Natural killer cell (primary cell): ENCODE measurements at regions not wholly inside any gene's neighbourhood (a gene's known extent, or its start where the extent isn't known, plus 50 kb on each side); places are given as distances from the start of the nearest gene placed in this dataset.

Source experiments
- ATAC-seq, 3 donors: fragments of 150-1000 bp in 2 of 3; fragments of 200-7000 bp in 1 of 3; cut with Tn5 transposase; 1 replicate in 1 of 3; 2 replicates in 2 of 3; pipeline ENCODE4 v1.10.0; 2021; ENCODE audit warnings: mild to moderate bottlenecking in 2 of 3, moderate library complexity in 2 of 3
- DNase-seq, 2 donors: peaks; one replicate each; pipeline versions ENCODE4 v3.0.0 to v3.0.0-alpha.2; 2013 to 2021; ENCODE audit warnings: mixed read lengths in 1 of 2
- H3K27ac ChIP-seq: one replicate; pipeline ENCODE4 v1.5.1; 2013; ENCODE audit warnings: mild to moderate bottlenecking, low read length
- H3K27me3 ChIP-seq: one replicate; pipeline ENCODE4 v1.6.1; 2013; ENCODE audit warnings: low read length; ENCODE audit not compliant: control insufficient read depth, insufficient read depth
- H3K36me3 ChIP-seq: one replicate; pipeline ENCODE4 v1.6.1; 2013; ENCODE audit warnings: low read length; ENCODE audit not compliant: control insufficient read depth, insufficient read depth
- H3K4me1 ChIP-seq: one replicate; pipeline ENCODE4 v1.6.1; 2013; ENCODE audit warnings: low read length; ENCODE audit not compliant: control insufficient read depth, insufficient read depth
- H3K4me3 ChIP-seq: one replicate; pipeline ENCODE4 v1.5.1; 2013; ENCODE audit warnings: low read length
- H3K9me3 ChIP-seq: one replicate; pipeline ENCODE4 v1.6.1; 2013; ENCODE audit warnings: low read length; ENCODE audit not compliant: control insufficient read depth, insufficient read depth
- H3K27ac Mint-ChIP-seq, 2 donors: one replicate each; pipeline ENCODE4 v1.8.0; 2022; ENCODE audit warnings: mild to moderate bottlenecking in 2 of 2, mixed read lengths in 2 of 2, moderate library complexity in 1 of 2
- H3K27me3 Mint-ChIP-seq, 2 donors: one replicate each; pipeline ENCODE4 v1.8.0; 2022; ENCODE audit warnings: low read depth in 2 of 2, mixed read lengths in 2 of 2
- H3K36me3 Mint-ChIP-seq: one replicate; pipeline ENCODE4 v1.8.0; 2022; ENCODE audit warnings: mixed read lengths
- H3K4me1 Mint-ChIP-seq, 2 donors: one replicate each; pipeline ENCODE4 v1.8.0; 2022; ENCODE audit warnings: mixed read lengths in 2 of 2
- H3K4me3 Mint-ChIP-seq: one replicate; pipeline ENCODE4 v1.8.0; 2022; ENCODE audit warnings: mild to moderate bottlenecking, moderate library complexity, mixed read lengths
- H3K9me3 Mint-ChIP-seq, 2 donors: one replicate each; pipeline ENCODE4 v1.8.0; 2022; ENCODE audit warnings: mixed read lengths in 2 of 2
- WGBS: methylation state at CpG from one replicate; pipeline ENCODE4 v1.1.7; 2013; ENCODE audit warnings: missing lambda C conversion rate; ENCODE audit not compliant: insufficient coverage; 5-methylcytosine and 5-hydroxymethylcytosine counted together
- intact Hi-C: fragments of 100-400 bp; cut with micrococcal nuclease; formaldehyde crosslinking; loops from one replicate; pipeline ENCODE4 v1.14.2; 2022
- TF ChIP-seq, protein P1 (sequence below): fragments of 200-600 bp; IDR thresholded peaks from one replicate; pipeline ENCODE4 v1.8.0; 2022; ENCODE audit warnings: antibody characterized with exemption

DNA sequence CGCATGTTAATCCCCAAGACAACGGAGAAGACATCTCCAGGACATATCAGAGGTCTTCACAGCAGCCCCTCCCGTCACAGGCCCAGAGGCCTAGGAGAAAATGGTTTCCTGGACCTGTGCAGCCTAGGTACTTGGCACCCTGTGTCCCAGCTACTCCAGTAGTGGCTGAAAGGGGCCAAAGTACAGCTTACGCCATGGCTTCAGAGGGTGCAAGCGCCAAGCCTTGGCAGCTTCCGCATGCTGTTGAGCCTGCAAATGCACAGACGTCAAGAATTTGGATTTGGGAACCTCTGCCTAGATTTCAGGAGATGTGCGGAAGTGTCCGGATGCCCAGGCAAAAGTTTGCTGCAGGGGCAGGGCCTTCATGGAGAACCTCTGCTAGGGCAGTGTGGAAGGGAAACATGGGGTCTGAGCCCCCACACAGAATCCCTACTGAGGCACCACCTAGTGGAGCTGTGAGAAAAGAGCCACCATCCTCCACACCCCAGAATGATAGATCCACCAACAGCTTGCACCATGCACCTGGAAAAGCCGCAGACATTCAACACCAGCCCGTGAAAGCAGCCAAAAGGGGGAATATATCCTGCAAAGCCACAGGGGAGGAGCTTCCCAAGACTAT is 159.3 kb upstream of the COX10 start:
- Mint-ChIP-seq H3K36me3 (no peaks in the 10 kb centered on the region), H3K27ac (no peak overlapping the region), H3K4me1 (no peaks in the 10 kb centered on the region), H3K9me3 (no peaks in the 10 kb centered on the region), H3K4me3 (no peak overlapping the region), H3K27me3 (no peaks in the 10 kb centered on the region)
- H3K4me3 ChIP-seq, result no peak overlapping the region
- DNase-seq (no peak), ATAC-seq (no peak)
- intact Hi-C loops, result no loop called here
- no peaks in the 10 kb centered on the region for H3K9me3 ChIP-seq
- TF ChIP-seq, protein P1, sequence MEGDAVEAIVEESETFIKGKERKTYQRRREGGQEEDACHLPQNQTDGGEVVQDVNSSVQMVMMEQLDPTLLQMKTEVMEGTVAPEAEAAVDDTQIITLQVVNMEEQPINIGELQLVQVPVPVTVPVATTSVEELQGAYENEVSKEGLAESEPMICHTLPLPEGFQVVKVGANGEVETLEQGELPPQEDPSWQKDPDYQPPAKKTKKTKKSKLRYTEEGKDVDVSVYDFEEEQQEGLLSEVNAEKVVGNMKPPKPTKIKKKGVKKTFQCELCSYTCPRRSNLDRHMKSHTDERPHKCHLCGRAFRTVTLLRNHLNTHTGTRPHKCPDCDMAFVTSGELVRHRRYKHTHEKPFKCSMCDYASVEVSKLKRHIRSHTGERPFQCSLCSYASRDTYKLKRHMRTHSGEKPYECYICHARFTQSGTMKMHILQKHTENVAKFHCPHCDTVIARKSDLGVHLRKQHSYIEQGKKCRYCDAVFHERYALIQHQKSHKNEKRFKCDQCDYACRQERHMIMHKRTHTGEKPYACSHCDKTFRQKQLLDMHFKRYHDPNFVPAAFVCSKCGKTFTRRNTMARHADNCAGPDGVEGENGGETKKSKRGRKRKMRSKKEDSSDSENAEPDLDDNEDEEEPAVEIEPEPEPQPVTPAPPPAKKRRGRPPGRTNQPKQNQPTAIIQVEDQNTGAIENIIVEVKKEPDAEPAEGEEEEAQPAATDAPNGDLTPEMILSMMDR, result no peak
- H3K27me3 ChIP-seq, result no peaks in the 10 kb centered on the region
- no peaks in the 10 kb centered on the region for H3K4me1 ChIP-seq
- no peaks in the 10 kb centered on the region for H3K36me3 ChIP-seq
- WGBS, result 94% methylated on average over 11 of the region's 11 CpGs
- no peak overlapping the region for H3K27ac ChIP-seq

DNA sequence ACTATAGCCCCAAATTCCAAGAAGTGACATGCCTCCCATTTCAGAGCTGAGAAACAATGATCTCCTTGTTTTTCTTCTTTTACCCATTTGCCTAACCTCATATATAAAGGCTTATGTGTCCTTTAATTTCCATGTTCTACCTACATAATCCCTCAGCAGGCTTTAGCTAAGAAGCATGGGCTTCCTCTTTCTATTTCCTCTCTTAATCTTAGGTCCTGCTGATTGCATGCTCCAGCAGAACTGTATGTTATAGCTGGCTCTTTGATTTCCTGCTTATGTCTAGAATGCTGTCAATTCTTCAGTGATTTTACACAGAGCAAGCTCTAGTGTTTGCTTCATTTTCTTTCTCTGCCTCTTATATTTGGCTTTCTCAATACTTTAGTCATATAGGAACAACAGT is 151.7 kb upstream of the COX10 start:
- no peak overlapping the region for H3K4me3 ChIP-seq
- no peaks in the 10 kb centered on the region for H3K36me3 Mint-ChIP-seq
- H3K27me3 Mint-ChIP-seq, result no peaks in the 10 kb centered on the region
- no peaks in the 10 kb centered on the region for H3K36me3 ChIP-seq
- H3K27ac ChIP-seq, result no peak overlapping the region
- H3K4me3 Mint-ChIP-seq, result no peak overlapping the region
- no peaks in the 10 kb centered on the region for H3K9me3 Mint-ChIP-seq
- no peak overlapping the region for H3K27ac Mint-ChIP-seq
- H3K27me3 ChIP-seq, result no peaks in the 10 kb centered on the region
- ATAC-seq (no peak), DNase-seq (no peak)
- H3K4me1 Mint-ChIP-seq, result no peaks in the 10 kb centered on the region
- TF ChIP-seq, protein P1, result no peak
- intact Hi-C loops, result no loop called here
- H3K9me3 ChIP-seq, result no peaks in the 10 kb centered on the region
- peaks cover 4% of the 10 kb centered on the region for H3K4me1 ChIP-seq

DNA sequence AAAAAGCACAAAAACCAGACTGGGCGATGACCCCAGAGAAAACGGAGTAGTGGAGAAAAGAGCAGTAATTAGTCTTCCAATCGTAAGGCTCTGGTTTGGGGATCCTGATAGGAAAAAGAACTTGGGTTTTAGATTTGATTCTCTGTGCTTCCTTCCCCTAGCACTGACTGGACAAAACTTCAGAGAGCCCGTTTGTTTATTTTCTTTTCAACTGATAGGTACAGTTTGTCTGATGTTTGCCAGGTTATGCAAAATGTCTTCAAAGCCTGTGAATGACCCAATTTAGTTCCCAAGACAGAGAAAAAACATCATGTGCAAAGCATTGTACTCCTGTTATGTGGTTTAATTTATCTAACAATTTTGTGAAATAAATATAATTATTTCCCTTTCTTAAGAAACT is 151.1 kb upstream of the COX10 start:
- no peak overlapping the region for H3K4me3 ChIP-seq
- no peaks in the 10 kb centered on the region for H3K27me3 ChIP-seq
- ATAC-seq (no peak), DNase-seq (no peak)
- Mint-ChIP-seq H3K36me3 (no peaks in the 10 kb centered on the region), H3K4me3 (no peak overlapping the region), H3K9me3 (no peaks in the 10 kb centered on the region), H3K4me1 (no peaks in the 10 kb centered on the region), H3K27ac (no peak overlapping the region), H3K27me3 (no peaks in the 10 kb centered on the region)
- peaks cover 4% of the 10 kb centered on the region for H3K4me1 ChIP-seq
- 80% methylated on average over 4 of the region's 4 CpGs for WGBS
- no peak overlapping the region for H3K27ac ChIP-seq
- no peaks in the 10 kb centered on the region for H3K9me3 ChIP-seq
- intact Hi-C loops, result no loop called here
- no peaks in the 10 kb centered on the region for H3K36me3 ChIP-seq
- TF ChIP-seq, protein P1, result no peak

DNA sequence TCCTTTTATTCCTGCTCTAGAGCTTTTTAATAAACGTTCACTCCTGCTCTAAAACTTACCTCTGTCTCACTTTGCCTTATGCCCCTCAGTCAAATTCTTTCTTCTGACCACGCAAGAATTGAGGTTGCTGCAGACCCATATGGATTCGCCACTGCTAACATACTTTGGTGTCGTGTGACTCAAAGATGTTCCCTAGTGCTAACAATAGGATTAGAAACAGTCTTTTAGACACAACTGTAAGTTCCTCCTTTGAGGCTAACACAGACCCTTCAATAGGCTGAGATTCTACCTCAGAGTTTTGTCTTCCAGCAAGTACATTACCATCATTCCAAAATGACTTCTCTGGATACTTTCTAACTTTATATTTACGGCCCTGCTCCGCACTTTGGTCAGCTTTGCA is 149.5 kb upstream of the COX10 start:
- intact Hi-C loops, result no loop called here
- H3K4me1 Mint-ChIP-seq, result no peaks in the 10 kb centered on the region
- 86% methylated on average over 6 of the region's 6 CpGs for WGBS

More for the DNA sequence above, 149.5 kb upstream of the COX10 start:
- Mint-ChIP-seq H3K4me3 (no peak overlapping the region), H3K36me3 (no peaks in the 10 kb centered on the region), H3K27me3 (no peaks in the 10 kb centered on the region), H3K27ac (no peak overlapping the region), H3K9me3 (no peaks in the 10 kb centered on the region)
- Histone ChIP-seq H3K4me3 (no peak overlapping the region), H3K36me3 (no peaks in the 10 kb centered on the region), H3K27ac (no peak overlapping the region), H3K9me3 (no peaks in the 10 kb centered on the region), H3K27me3 (no peaks in the 10 kb centered on the region), H3K4me1 (peaks cover 4% of the 10 kb centered on the region)
- no peak for DNase-seq
- no peak for ATAC-seq
- TF ChIP-seq, protein P1, result no peak
